ENCODE measurements at regions not wholly inside any gene's neighbourhood (a gene's known extent, or its start where the extent isn't known, plus 50 kb on each side); places are given as distances from the start of the nearest gene placed in this dataset.

- TF ChIP-seq, protein P1, sequence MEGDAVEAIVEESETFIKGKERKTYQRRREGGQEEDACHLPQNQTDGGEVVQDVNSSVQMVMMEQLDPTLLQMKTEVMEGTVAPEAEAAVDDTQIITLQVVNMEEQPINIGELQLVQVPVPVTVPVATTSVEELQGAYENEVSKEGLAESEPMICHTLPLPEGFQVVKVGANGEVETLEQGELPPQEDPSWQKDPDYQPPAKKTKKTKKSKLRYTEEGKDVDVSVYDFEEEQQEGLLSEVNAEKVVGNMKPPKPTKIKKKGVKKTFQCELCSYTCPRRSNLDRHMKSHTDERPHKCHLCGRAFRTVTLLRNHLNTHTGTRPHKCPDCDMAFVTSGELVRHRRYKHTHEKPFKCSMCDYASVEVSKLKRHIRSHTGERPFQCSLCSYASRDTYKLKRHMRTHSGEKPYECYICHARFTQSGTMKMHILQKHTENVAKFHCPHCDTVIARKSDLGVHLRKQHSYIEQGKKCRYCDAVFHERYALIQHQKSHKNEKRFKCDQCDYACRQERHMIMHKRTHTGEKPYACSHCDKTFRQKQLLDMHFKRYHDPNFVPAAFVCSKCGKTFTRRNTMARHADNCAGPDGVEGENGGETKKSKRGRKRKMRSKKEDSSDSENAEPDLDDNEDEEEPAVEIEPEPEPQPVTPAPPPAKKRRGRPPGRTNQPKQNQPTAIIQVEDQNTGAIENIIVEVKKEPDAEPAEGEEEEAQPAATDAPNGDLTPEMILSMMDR (IDR thresholded peaks at IDR 0.05): no peak
- TF ChIP-seq POLR2A (IDR thresholded peaks at IDR 0.05): no peak
Observed at GRCh38 chr4:118587116-118587831, 97.9 kb upstream of the METTL14 start.

Measured in Peyer's patch (tissue), 4 donors.